Neural cell (in vitro differentiated cells): ENCODE measurements at regions not wholly inside any gene's neighbourhood (a gene's known extent, or its start where the extent isn't known, plus 50 kb on each side); places are given as distances from the start of the nearest gene placed in this dataset.

ENCODE experiments used
- H2AFZ ChIP-seq: fragments of 200-600, 300-800 bp; sonication (generic), shearing (Covaris generic); 2 replicates; pipeline ENCODE4 v1.6.0; 2014; ENCODE audit warnings: low read depth, mild to moderate bottlenecking, antibody characterized with exemption, low read length, moderate library complexity
- H3F3A ChIP-seq: fragments of 200-600 bp; shearing (Covaris generic); 2 replicates; pipeline ENCODE4 v1.6.1; 2016; ENCODE audit warnings: mild to moderate bottlenecking, moderate library complexity, mixed read lengths, antibody characterized with exemption, low read length; ENCODE audit not compliant: insufficient read depth, poor library complexity, severe bottlenecking
- H3K27ac ChIP-seq: fragments of 200-600, 300-800 bp; sonication (generic), shearing (Covaris generic); 2 replicates; pipeline ENCODE4 v1.5.1; 2014; ENCODE audit warnings: mild to moderate bottlenecking, low read length, moderate library complexity
- H3K27me3 ChIP-seq: fragments of 300-800, 200-600 bp; sonication (generic), shearing (Covaris generic); 2 replicates; pipeline ENCODE4 v1.6.0; 2014; ENCODE audit warnings: mild to moderate bottlenecking, low read depth, low read length, moderate library complexity; ENCODE audit not compliant: insufficient read depth
- H3K36me3 ChIP-seq: fragments of 300-800, 200-600 bp; sonication (generic), shearing (Covaris generic); 2 replicates; pipeline ENCODE4 v1.5.1; 2014; ENCODE audit warnings: mild to moderate bottlenecking, antibody characterized with exemption, low read length, moderate library complexity; ENCODE audit not compliant: insufficient read depth
- H3K4me2 ChIP-seq: fragments of 300-800, 200-600 bp; sonication (generic), shearing (Covaris generic); 2 replicates; pipeline ENCODE4 v1.6.0; 2014; ENCODE audit warnings: mild to moderate bottlenecking, low read length
- H3K4me3 ChIP-seq: fragments of 300-800, 200-600 bp; sonication (generic), shearing (Covaris generic); 2 replicates; pipeline ENCODE4 v1.5.1; 2014; ENCODE audit warnings: mild to moderate bottlenecking, low read length, moderate library complexity
- H3K79me2 ChIP-seq: fragments of 200-600 bp; shearing (Covaris generic); replicated peaks from 2 replicates; pipeline ENCODE4 v1.6.0; 2014; ENCODE audit warnings: mild to moderate bottlenecking, low read length, moderate library complexity; ENCODE audit not compliant: insufficient read depth
- H3K9ac ChIP-seq: fragments of 300-800, 200-600 bp; sonication (generic), shearing (Covaris generic); 2 replicates; pipeline ENCODE4 v1.6.1; 2016; ENCODE audit warnings: mild to moderate bottlenecking, low read length, mixed read lengths
- H3K9me2 ChIP-seq: fragments of 200-600 bp; shearing (Covaris generic); 2 replicates; pipeline ENCODE4 v1.6.1; 2016; ENCODE audit warnings: mild to moderate bottlenecking, low read length, mixed read lengths; ENCODE audit not compliant: insufficient read depth
- H3K9me3 ChIP-seq: fragments of 200-600, 300-800 bp; sonication (generic), shearing (Covaris generic); 2 replicates; pipeline ENCODE4 v1.6.1; 2016; ENCODE audit warnings: mild to moderate bottlenecking, mixed run types, low read length, moderate library complexity, mixed read lengths
- H4K20me1 ChIP-seq: fragments of 200-600 bp; shearing (Covaris generic); 2 replicates; pipeline ENCODE4 v1.6.1; 2016; ENCODE audit warnings: mild to moderate bottlenecking, mixed run types; ENCODE audit not compliant: insufficient read depth
- EP300 ChIP-seq: fragments of 450-650 bp; conservative IDR thresholded peaks from 2 replicates; pipeline ENCODE4 v1.6.1; 2014; ENCODE audit warnings: antibody characterized with exemption, mild to moderate bottlenecking, moderate library complexity; ENCODE audit not compliant: poor library complexity, severe bottlenecking
- EZH2 ChIP-seq: fragments of 200-600, 300-800 bp; shearing (Covaris generic), sonication (generic); IDR thresholded peaks from 2 replicates; pipeline ENCODE4 v1.6.1; 2014; ENCODE audit warnings: antibody characterized with exemption, low read length, borderline replicate concordance, mild to moderate bottlenecking; ENCODE audit not compliant: insufficient read depth, poor library complexity, severe bottlenecking
- MXI1 ChIP-seq: fragments of 450-650 bp; conservative IDR thresholded peaks from 2 replicates; pipeline ENCODE4 v1.6.1; 2014; ENCODE audit warnings: antibody characterized with exemption, mild to moderate bottlenecking; ENCODE audit not compliant: poor library complexity, severe bottlenecking
- POLR2AphosphoS5 ChIP-seq: IDR thresholded peaks from 2 replicates; pipeline ENCODE4 v1.6.1; 2012
- RAD21 ChIP-seq: fragments of 450-650 bp; conservative IDR thresholded peaks from 2 replicates; pipeline ENCODE4 v1.6.1; 2014; ENCODE audit warnings: antibody characterized with exemption, mild to moderate bottlenecking, moderate library complexity
- SMC3 ChIP-seq: fragments of 450-650 bp; conservative IDR thresholded peaks from 2 replicates; pipeline ENCODE4 v1.6.1; 2014; ENCODE audit warnings: antibody characterized with exemption, mild to moderate bottlenecking, moderate library complexity; ENCODE audit not compliant: poor library complexity
- TAF1 ChIP-seq: IDR thresholded peaks from 2 replicates; pipeline ENCODE4 v1.6.1; 2012; ENCODE audit warnings: low read depth
- TF ChIP-seq, protein P1 (sequence below): IDR thresholded peaks from 2 replicates; pipeline ENCODE4 v1.6.1; 2012; ENCODE audit warnings: borderline replicate concordance
- TF ChIP-seq, protein P2 (sequence below): fragments of 450-650 bp; IDR thresholded peaks from 2 replicates; pipeline ENCODE4 v1.5.1; 2014; ENCODE audit warnings: antibody characterized with exemption, mild to moderate bottlenecking, moderate library complexity; ENCODE audit not compliant: poor library complexity, severe bottlenecking

DNA sequence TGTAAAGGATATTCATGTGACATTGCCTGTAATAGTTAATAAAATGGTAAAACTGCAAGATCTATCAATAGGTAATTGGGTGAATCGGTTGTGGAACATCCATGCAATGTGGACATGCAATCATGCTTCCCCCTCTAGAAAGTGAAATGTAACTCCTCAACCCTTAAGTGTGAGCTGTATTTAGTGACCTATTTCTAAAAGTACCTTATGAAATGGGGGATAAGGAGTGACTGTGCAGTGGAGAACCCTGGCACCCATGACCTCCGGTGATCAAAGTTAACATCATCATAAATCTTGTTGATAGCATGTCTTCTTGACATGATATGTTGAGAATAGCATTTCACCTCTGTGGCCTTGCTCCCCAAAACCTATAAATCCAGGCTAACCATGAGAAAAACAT is 53.6 kb upstream of the PPARGC1A start:
- Histone ChIP-seq H3K27ac (no peak overlapping the region), H2AFZ (no peak overlapping the region), H3K4me2 (no peak overlapping the region), H3K9me3 (no peaks in the 10 kb centered on the region), H3F3A (no peaks in the 10 kb centered on the region), H3K36me3 (no peaks in the 10 kb centered on the region), H4K20me1 (no peaks in the 10 kb centered on the region), H3K79me2 (no peaks in the 10 kb centered on the region), H3K27me3 (no peaks in the 10 kb centered on the region), H3K9me2 (no peaks in the 10 kb centered on the region), H3K9ac (no peak overlapping the region), H3K4me3 (no peak overlapping the region)
- TF ChIP-seq SMC3, result no peak
- TF ChIP-seq, protein P1, sequence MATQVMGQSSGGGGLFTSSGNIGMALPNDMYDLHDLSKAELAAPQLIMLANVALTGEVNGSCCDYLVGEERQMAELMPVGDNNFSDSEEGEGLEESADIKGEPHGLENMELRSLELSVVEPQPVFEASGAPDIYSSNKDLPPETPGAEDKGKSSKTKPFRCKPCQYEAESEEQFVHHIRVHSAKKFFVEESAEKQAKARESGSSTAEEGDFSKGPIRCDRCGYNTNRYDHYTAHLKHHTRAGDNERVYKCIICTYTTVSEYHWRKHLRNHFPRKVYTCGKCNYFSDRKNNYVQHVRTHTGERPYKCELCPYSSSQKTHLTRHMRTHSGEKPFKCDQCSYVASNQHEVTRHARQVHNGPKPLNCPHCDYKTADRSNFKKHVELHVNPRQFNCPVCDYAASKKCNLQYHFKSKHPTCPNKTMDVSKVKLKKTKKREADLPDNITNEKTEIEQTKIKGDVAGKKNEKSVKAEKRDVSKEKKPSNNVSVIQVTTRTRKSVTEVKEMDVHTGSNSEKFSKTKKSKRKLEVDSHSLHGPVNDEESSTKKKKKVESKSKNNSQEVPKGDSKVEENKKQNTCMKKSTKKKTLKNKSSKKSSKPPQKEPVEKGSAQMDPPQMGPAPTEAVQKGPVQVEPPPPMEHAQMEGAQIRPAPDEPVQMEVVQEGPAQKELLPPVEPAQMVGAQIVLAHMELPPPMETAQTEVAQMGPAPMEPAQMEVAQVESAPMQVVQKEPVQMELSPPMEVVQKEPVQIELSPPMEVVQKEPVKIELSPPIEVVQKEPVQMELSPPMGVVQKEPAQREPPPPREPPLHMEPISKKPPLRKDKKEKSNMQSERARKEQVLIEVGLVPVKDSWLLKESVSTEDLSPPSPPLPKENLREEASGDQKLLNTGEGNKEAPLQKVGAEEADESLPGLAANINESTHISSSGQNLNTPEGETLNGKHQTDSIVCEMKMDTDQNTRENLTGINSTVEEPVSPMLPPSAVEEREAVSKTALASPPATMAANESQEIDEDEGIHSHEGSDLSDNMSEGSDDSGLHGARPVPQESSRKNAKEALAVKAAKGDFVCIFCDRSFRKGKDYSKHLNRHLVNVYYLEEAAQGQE, result no peak
- TF ChIP-seq, protein P2, sequence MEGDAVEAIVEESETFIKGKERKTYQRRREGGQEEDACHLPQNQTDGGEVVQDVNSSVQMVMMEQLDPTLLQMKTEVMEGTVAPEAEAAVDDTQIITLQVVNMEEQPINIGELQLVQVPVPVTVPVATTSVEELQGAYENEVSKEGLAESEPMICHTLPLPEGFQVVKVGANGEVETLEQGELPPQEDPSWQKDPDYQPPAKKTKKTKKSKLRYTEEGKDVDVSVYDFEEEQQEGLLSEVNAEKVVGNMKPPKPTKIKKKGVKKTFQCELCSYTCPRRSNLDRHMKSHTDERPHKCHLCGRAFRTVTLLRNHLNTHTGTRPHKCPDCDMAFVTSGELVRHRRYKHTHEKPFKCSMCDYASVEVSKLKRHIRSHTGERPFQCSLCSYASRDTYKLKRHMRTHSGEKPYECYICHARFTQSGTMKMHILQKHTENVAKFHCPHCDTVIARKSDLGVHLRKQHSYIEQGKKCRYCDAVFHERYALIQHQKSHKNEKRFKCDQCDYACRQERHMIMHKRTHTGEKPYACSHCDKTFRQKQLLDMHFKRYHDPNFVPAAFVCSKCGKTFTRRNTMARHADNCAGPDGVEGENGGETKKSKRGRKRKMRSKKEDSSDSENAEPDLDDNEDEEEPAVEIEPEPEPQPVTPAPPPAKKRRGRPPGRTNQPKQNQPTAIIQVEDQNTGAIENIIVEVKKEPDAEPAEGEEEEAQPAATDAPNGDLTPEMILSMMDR, result no peak
- TF ChIP-seq MXI1, result no peak
- TF ChIP-seq POLR2AphosphoS5, result no peak
- TF ChIP-seq EZH2, result no peak

DNA sequence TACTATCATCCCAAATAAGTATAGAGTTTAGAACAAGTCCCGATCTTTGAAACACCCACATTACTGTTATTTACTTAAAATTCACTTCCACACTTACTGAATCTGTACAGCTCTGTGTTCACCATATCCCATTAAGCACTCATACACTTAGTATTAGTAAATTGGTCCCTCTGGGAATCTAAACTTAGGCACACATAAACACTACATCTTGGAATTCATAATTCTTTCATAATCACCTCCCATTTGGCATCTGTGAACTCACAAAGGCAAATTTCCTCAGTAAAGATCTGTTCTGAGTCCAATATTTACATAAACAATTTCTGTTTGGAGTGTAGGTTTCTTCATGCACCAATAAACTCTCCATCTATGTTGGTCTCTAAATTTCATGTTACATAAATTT is 52.6 kb upstream of the PPARGC1A start:
- H4K20me1 ChIP-seq, result no peaks in the 10 kb centered on the region
- no peaks in the 10 kb centered on the region for H3K27me3 ChIP-seq
- no peak overlapping the region for H3K27ac ChIP-seq
- H3K9me3 ChIP-seq, result no peaks in the 10 kb centered on the region
- TF ChIP-seq EZH2, result no peak
- no peak for TF ChIP-seq EP300
- TF ChIP-seq POLR2AphosphoS5, result no peak
- TF ChIP-seq, protein P2, result no peak
- TF ChIP-seq RAD21, result no peak
- TF ChIP-seq TAF1, result no peak
- H3K4me2 ChIP-seq, result no peak overlapping the region
- no peaks in the 10 kb centered on the region for H3K9me2 ChIP-seq
- H3K9ac ChIP-seq, result no peak overlapping the region
- no peak overlapping the region for H2AFZ ChIP-seq
- H3K4me3 ChIP-seq, result no peak overlapping the region
- H3K36me3 ChIP-seq, result no peaks in the 10 kb centered on the region
- H3K79me2 ChIP-seq, result no peaks in the 10 kb centered on the region
- no peaks in the 10 kb centered on the region for H3F3A ChIP-seq
